ENCODE measurements at regions not wholly inside any gene's neighbourhood (a gene's known extent, or its start where the extent isn't known, plus 50 kb on each side); places are given as distances from the start of the nearest gene placed in this dataset.

GRCh38 chr7:34275624-34276023, 370.3 kb downstream of the BMPER start:
- no peak for DNase-seq (ENCODE audit: low read depth in 3 of 3)

GRCh38 chr7:34277016-34277802, 371.9 kb downstream of the BMPER start:
- no peak for DNase-seq (ENCODE audit: low read depth in 3 of 3)

GRCh38 chr7:34277803-34278199, 372.5 kb downstream of the BMPER start:
- no peak for DNase-seq (ENCODE audit: low read depth in 3 of 3)

- DNase-seq (ENCODE audit: low read depth in 3 of 3): no peak
These were observed 375.9 kb downstream of the BMPER start for GRCh38 chr7:34281260-34281659.

GRCh38 chr7:34282271-34282670, 375.7 kb upstream of the NPSR1 start:
- DNase-seq (ENCODE audit: low read depth in 3 of 3): no peak

GRCh38 chr7:34296663-34297062, 361.4 kb upstream of the NPSR1 start:
- DNase-seq (ENCODE audit: low read depth in 3 of 3): no peak

GRCh38 chr7:34298492-34299013, 359.5 kb upstream of the NPSR1 start:
- DNase-seq (ENCODE audit: low read depth in 3 of 3): no peak

GRCh38 chr7:34299066-34299465, 359.0 kb upstream of the NPSR1 start:
- DNase-seq (ENCODE audit: low read depth in 3 of 3): no peak

- no peak for DNase-seq (ENCODE audit: low read depth in 3 of 3)
These were observed 350.5 kb upstream of the NPSR1 start for GRCh38 chr7:34307540-34307939.

GRCh38 chr7:34308595-34308994, 349.4 kb upstream of the NPSR1 start:
- DNase-seq (ENCODE audit: low read depth in 3 of 3): no peak

GRCh38 chr7:34309116-34309515, 348.9 kb upstream of the NPSR1 start:
- no peak for DNase-seq (ENCODE audit: low read depth in 3 of 3)

GRCh38 chr7:34309584-34309983, 348.4 kb upstream of the NPSR1 start:
- DNase-seq (ENCODE audit: low read depth in 3 of 3): no peak

- DNase-seq (ENCODE audit: low read depth in 3 of 3): no peak
These were observed 346.4 kb upstream of the NPSR1 start for GRCh38 chr7:34311591-34311990.

- no peak for DNase-seq (ENCODE audit: low read depth in 3 of 3)
These were observed 345.4 kb upstream of the NPSR1 start for GRCh38 chr7:34312624-34313023.

- DNase-seq (ENCODE audit: low read depth in 3 of 3): no peak
These were observed 344.7 kb upstream of the NPSR1 start for GRCh38 chr7:34313289-34313688.

- no peak for DNase-seq (ENCODE audit: low read depth in 3 of 3)
These were observed 343.0 kb upstream of the NPSR1 start for GRCh38 chr7:34315032-34315431.

GRCh38 chr7:34317039-34317438, 341.0 kb upstream of the NPSR1 start:
- no peak for DNase-seq (ENCODE audit: low read depth in 3 of 3)

GRCh38 chr7:34320412-34320811, 337.6 kb upstream of the NPSR1 start:
- no peak for DNase-seq (ENCODE audit: low read depth in 3 of 3)

- DNase-seq (ENCODE audit: low read depth in 3 of 3): peak in 1 of 3 experiments; percentile 4
These were observed 336.9 kb upstream of the NPSR1 start for GRCh38 chr7:34320926-34321661.

- no peak for DNase-seq (ENCODE audit: low read depth in 3 of 3)
These were observed 335.2 kb upstream of the NPSR1 start for GRCh38 chr7:34322841-34323240.

GRCh38 chr7:34327681-34328080, 330.3 kb upstream of the NPSR1 start:
- no peak for DNase-seq (ENCODE audit: low read depth in 3 of 3)

- DNase-seq (ENCODE audit: low read depth in 3 of 3): no peak
These were observed 327.7 kb upstream of the NPSR1 start for GRCh38 chr7:34330308-34330707.

- DNase-seq (ENCODE audit: low read depth in 3 of 3): no peak
These were observed 326.9 kb upstream of the NPSR1 start for GRCh38 chr7:34331102-34331501.
